Right lung (tissue), 2 donors: ENCODE measurements at regions not wholly inside any gene's neighbourhood (a gene's known extent, or its start where the extent isn't known, plus 50 kb on each side); places are given as distances from the start of the nearest gene placed in this dataset.

Source experiments
- DNase-seq, 2 donors: peaks; one replicate each; pipeline ENCODE4 v3.0.0-alpha.2; 2013

- DNase-seq = peak in 1 of 2 donors; percentile 79
Observed at GRCh38 chr18:6649421-6650126, 79.9 kb upstream of the ARHGAP28 start.

GRCh38 chr18:6650127-6650507 is 79.4 kb upstream of the ARHGAP28 start:
- peak in 1 of 2 donors; percentile 63 for DNase-seq

GRCh38 chr18:6650747-6651146 is 78.8 kb upstream of the ARHGAP28 start:
- no peak for DNase-seq

- DNase-seq = no peak
Observed at GRCh38 chr18:6652098-6652497, 77.4 kb upstream of the ARHGAP28 start.

- no peak for DNase-seq
Observed at GRCh38 chr18:6653880-6654279, 75.6 kb upstream of the ARHGAP28 start.

- peak in 1 of 2 donors; percentile 63 for DNase-seq
Observed at GRCh38 chr18:6659963-6660725, 69.4 kb upstream of the ARHGAP28 start.

- DNase-seq = no peak
Observed at GRCh38 chr18:6661692-6662415, 67.7 kb upstream of the ARHGAP28 start.

GRCh38 chr18:6666012-6666685 is 63.4 kb upstream of the ARHGAP28 start:
- DNase-seq = no peak

- DNase-seq = no peak
Observed at GRCh38 chr18:6668836-6669235, 60.7 kb upstream of the ARHGAP28 start.

- DNase-seq = no peak
Observed at GRCh38 chr18:6672821-6673308, 56.7 kb upstream of the ARHGAP28 start.

GRCh38 chr18:6677086-6677485 is 52.4 kb upstream of the ARHGAP28 start:
- DNase-seq = no peak

- no peak for DNase-seq
Observed at GRCh38 chr18:6679201-6679600, 50.3 kb upstream of the ARHGAP28 start.
